ENCODE measurements at regions not wholly inside any gene's neighbourhood (a gene's known extent, or its start where the extent isn't known, plus 50 kb on each side); places are given as distances from the start of the nearest gene placed in this dataset.

DNA sequence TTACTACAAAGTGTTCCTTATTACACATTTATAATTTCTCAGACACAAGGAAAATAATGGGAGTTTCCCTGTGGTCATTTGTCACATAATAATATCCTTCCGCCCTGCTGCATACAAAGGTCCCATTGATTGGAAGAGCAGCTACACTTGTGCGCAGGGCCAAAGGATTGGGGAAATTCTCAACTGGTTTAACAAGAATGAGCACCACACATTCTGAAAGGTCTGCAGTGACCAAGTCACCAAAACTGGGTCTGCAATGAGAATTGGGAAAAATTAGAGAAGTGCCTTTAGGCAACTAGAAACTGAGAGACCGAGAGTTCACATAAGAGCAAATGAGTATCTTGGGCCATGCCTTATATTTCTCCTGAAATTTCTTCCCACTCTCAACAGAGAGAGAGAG is 98.2 kb upstream of the NR2F2 start:
- Histone ChIP-seq H3K4me1 (no peaks in the 10 kb centered on the region), H3K27me3 (ENCODE audit: low read depth) (no peaks in the 10 kb centered on the region), H3K4me3 (no peak overlapping the region), H3K9me3 (replicated peaks) (no peaks in the 10 kb centered on the region), H3K36me3 (no peaks in the 10 kb centered on the region), H3K27ac (replicated peaks) (no peak overlapping the region)
- TF ChIP-seq, protein P1, sequence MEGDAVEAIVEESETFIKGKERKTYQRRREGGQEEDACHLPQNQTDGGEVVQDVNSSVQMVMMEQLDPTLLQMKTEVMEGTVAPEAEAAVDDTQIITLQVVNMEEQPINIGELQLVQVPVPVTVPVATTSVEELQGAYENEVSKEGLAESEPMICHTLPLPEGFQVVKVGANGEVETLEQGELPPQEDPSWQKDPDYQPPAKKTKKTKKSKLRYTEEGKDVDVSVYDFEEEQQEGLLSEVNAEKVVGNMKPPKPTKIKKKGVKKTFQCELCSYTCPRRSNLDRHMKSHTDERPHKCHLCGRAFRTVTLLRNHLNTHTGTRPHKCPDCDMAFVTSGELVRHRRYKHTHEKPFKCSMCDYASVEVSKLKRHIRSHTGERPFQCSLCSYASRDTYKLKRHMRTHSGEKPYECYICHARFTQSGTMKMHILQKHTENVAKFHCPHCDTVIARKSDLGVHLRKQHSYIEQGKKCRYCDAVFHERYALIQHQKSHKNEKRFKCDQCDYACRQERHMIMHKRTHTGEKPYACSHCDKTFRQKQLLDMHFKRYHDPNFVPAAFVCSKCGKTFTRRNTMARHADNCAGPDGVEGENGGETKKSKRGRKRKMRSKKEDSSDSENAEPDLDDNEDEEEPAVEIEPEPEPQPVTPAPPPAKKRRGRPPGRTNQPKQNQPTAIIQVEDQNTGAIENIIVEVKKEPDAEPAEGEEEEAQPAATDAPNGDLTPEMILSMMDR (IDR thresholded peaks at IDR 0.05; ENCODE audit: borderline replicate concordance) = no peak
- intact Hi-C loops (cut with micrococcal nuclease) = no loop called here
- DNase-seq = no peak

DNA sequence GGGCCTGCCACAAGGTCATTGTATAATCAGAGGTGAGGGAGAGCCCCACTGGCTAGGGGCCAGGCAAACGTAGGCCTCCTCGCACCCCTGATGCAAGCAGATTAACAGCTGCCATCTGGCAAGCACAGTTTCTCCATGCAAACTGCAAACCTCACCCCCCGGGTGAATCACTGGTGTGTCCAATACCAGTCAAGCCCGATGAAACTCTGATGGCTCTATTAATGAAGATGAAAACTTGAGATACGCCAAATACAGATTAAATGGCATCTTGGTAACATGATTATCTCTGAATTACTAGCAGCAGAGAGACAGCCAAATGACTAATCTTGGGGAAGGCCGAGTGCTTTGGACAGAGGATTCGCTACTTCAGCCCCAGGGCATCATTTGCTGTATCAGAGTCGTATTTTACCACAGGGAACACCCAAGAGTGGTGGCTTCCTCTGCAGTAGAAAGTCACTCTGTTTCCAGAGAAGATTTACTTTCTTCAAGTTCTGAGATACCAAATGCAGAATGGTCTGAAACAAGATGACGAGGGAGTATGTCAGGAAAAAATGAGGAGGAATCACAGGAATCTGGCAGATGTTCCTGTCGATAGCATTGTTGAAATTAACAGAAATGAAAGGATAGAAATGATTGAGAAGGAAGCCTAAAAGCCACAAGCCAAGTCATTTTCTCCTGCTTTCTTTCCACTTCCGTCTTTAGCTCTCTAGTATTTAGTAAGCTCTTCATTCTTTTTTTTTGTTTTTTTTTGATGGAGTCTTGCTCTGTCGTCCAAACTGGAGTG is 96.2 kb upstream of the NR2F2 start:
- Histone ChIP-seq H3K9me3 (replicated peaks) (no peaks in the 10 kb centered on the region), H3K4me3 (no peak overlapping the region), H3K4me1 (no peaks in the 10 kb centered on the region), H3K27me3 (ENCODE audit: low read depth) (no peaks in the 10 kb centered on the region), H3K36me3 (no peaks in the 10 kb centered on the region), H3K27ac (replicated peaks) (no peak overlapping the region)
- TF ChIP-seq, protein P1 (IDR thresholded peaks at IDR 0.05; ENCODE audit: borderline replicate concordance) = no peak
- intact Hi-C loops (cut with micrococcal nuclease) = no loop called here
- no peak for DNase-seq

GRCh38 chr15:96237002-96237401 is 93.5 kb upstream of the NR2F2 start:
- H3K4me1 ChIP-seq = no peaks in the 10 kb centered on the region
- peaks cover 15% of the 10 kb centered on the region for H3K9me3 ChIP-seq (replicated peaks)
- no peak for DNase-seq
- H3K4me3 ChIP-seq = no peak overlapping the region
- TF ChIP-seq, protein P1 (IDR thresholded peaks at IDR 0.05; ENCODE audit: borderline replicate concordance) = no peak
- no peaks in the 10 kb centered on the region for H3K27me3 ChIP-seq (ENCODE audit: low read depth)
- H3K36me3 ChIP-seq = no peaks in the 10 kb centered on the region
- H3K27ac ChIP-seq (replicated peaks) = no peak overlapping the region
- intact Hi-C loops (cut with micrococcal nuclease) = no loop called here

- intact Hi-C loops (cut with micrococcal nuclease) = no loop called here
- TF ChIP-seq, protein P1 (IDR thresholded peaks at IDR 0.05; ENCODE audit: borderline replicate concordance) = no peak
Measured at GRCh38 chr15:96242761-96243160, 87.7 kb upstream of the NR2F2 start.

GRCh38 chr15:96243701-96244100 is 86.8 kb upstream of the NR2F2 start:
- Histone ChIP-seq H3K4me1 (no peaks in the 10 kb centered on the region), H3K27ac (replicated peaks) (no peak overlapping the region), H3K9me3 (replicated peaks) (peaks cover 28% of the 10 kb centered on the region), H3K27me3 (ENCODE audit: low read depth) (no peaks in the 10 kb centered on the region), H3K36me3 (peaks cover 6% of the 10 kb centered on the region), H3K4me3 (no peak overlapping the region)
- intact Hi-C loops (cut with micrococcal nuclease) = no loop called here
- TF ChIP-seq, protein P1 (IDR thresholded peaks at IDR 0.05; ENCODE audit: borderline replicate concordance) = no peak
- no peak for DNase-seq

More at GRCh38 chr15:96242761-96243160, 87.7 kb upstream of the NR2F2 start:
- H3K4me1 ChIP-seq = no peaks in the 10 kb centered on the region
- H3K36me3 ChIP-seq = peaks cover 6% of the 10 kb centered on the region
- no peak overlapping the region for H3K27ac ChIP-seq (replicated peaks)
- H3K27me3 ChIP-seq (ENCODE audit: low read depth) = no peaks in the 10 kb centered on the region
- no peak overlapping the region for H3K4me3 ChIP-seq
- no peak for DNase-seq
- H3K9me3 ChIP-seq (replicated peaks) = peaks cover 27% of the 10 kb centered on the region

Data from left ventricle myocardium inferior (tissue), 1 donor.